Fibroblast of lung (primary cell): ENCODE measurements at regions not wholly inside any gene's neighbourhood (a gene's known extent, or its start where the extent isn't known, plus 50 kb on each side); places are given as distances from the start of the nearest gene placed in this dataset.

Source experiments
- DNase-seq, 2 donors: peaks; one replicate each; pipeline versions ENCODE4 v3.0.0 to v3.0.0-alpha.2; 2010; ENCODE audit warnings: low read depth in 2 of 2
- H2AFZ ChIP-seq: 2 replicates; pipeline ENCODE4 v1.5.1; 2012; ENCODE audit warnings: low read length, control low read depth, inconsistent platforms
- H3K27ac ChIP-seq: 2 replicates; pipeline ENCODE4 v1.5.1; 2011; ENCODE audit warnings: low read length, control low read depth; ENCODE audit not compliant: insufficient read depth
- H3K27me3 ChIP-seq: 2 replicates; pipeline ENCODE4 v1.5.1; 2011; ENCODE audit warnings: mild to moderate bottlenecking, low read length; ENCODE audit not compliant: control insufficient read depth, insufficient read depth
- H3K36me3 ChIP-seq: 2 replicates; pipeline ENCODE4 v1.5.1; 2011; ENCODE audit warnings: low read length; ENCODE audit not compliant: control insufficient read depth, insufficient read depth
- H3K4me1 ChIP-seq: 2 replicates; pipeline ENCODE4 v1.5.1; 2011; ENCODE audit warnings: low read length; ENCODE audit not compliant: control insufficient read depth, insufficient read depth; ENCODE audit errors: extremely low read depth
- H3K4me2 ChIP-seq: 2 replicates; pipeline ENCODE4 v1.5.1; 2011; ENCODE audit warnings: low read length, control low read depth; ENCODE audit not compliant: insufficient read depth; ENCODE audit errors: extremely low read depth
- H3K4me3 ChIP-seq, 4 experiments: fragments of 200-600 bp in 1 of 4; sonication (generic) in 1 of 4; replicated peaks in 1 of 4; 2 replicates each; pipeline ENCODE4 v1.5.1; 2011 to 2016; ENCODE audit warnings: low read length in 4 of 4, low read depth in 3 of 4, mild to moderate bottlenecking in 3 of 4, control low read depth in 2 of 4, inconsistent platforms in 1 of 4, mixed read lengths in 1 of 4; ENCODE audit not compliant: insufficient read depth in 1 of 4; ENCODE audit errors: control extremely low read depth in 1 of 4
- H3K79me2 ChIP-seq: 2 replicates; pipeline ENCODE4 v1.5.1; 2012; ENCODE audit warnings: mild to moderate bottlenecking, low read length, inconsistent platforms; ENCODE audit not compliant: control insufficient read depth, insufficient read depth
- H3K9ac ChIP-seq: 2 replicates; pipeline ENCODE4 v1.5.1; 2011; ENCODE audit warnings: mild to moderate bottlenecking, low read length, control low read depth; ENCODE audit not compliant: insufficient read depth
- H3K9me3 ChIP-seq: 2 replicates; pipeline ENCODE4 v1.5.1; 2012; ENCODE audit warnings: low read depth, low read length; ENCODE audit not compliant: control insufficient read depth, insufficient read depth
- H4K20me1 ChIP-seq: 2 replicates; pipeline ENCODE4 v1.5.1; 2011; ENCODE audit warnings: low read length; ENCODE audit not compliant: control insufficient read depth, insufficient read depth; ENCODE audit errors: extremely low read depth
- CTCF ChIP-seq, 2 donors: IDR thresholded peaks in 1 of 2; conservative IDR thresholded peaks in 1 of 2; 1 replicate in 1 of 2; 2 replicates in 1 of 2; pipeline ENCODE4 v1.5.1; 2011 to 2012; ENCODE audit warnings: low read length in 2 of 2, control low read depth in 1 of 2, inconsistent platforms in 1 of 2, low read depth in 1 of 2, mild to moderate bottlenecking in 1 of 2
- EZH2 ChIP-seq: IDR thresholded peaks from 2 replicates; pipeline ENCODE4 v1.5.1; 2012; ENCODE audit warnings: low read length, control low read depth, mild to moderate bottlenecking; ENCODE audit errors: missing control alignments

GRCh38 chr6:105487040-105487790 lies 84.3 kb upstream of the PREP start:
- Histone ChIP-seq H3K4me2 (no peak overlapping the region), H3K36me3 (no peaks in the 10 kb centered on the region), H4K20me1 (no peaks in the 10 kb centered on the region), H3K9me3 (no peaks in the 10 kb centered on the region), H3K27me3 (no peaks in the 10 kb centered on the region), H3K4me3 (no peak overlapping the region), H3K79me2 (no peaks in the 10 kb centered on the region), H3K4me1 (peaks cover 12% of the 10 kb centered on the region), H3K9ac (no peak overlapping the region), H3K27ac (no peak overlapping the region), H2AFZ (no peak overlapping the region)
- TF ChIP-seq EZH2 (no peak), CTCF (conservative IDR thresholded peaks at IDR 0.05 in 1 of 2, IDR thresholded peaks at IDR 0.05 in 1 of 2; ENCODE audit: low read depth in 1 of 2, low read length in 2 of 2) (no peak)
- no peak for DNase-seq

- H2AFZ ChIP-seq: no peak overlapping the region
- no peaks in the 10 kb centered on the region for H3K27me3 ChIP-seq
- H3K4me3 ChIP-seq: no peak overlapping the region
- H3K27ac ChIP-seq: no peak overlapping the region
- peaks cover 15% of the 10 kb centered on the region for H3K4me1 ChIP-seq
- no peaks in the 10 kb centered on the region for H3K36me3 ChIP-seq
- no peak overlapping the region for H3K9ac ChIP-seq
- TF ChIP-seq CTCF (conservative IDR thresholded peaks at IDR 0.05 in 1 of 2, IDR thresholded peaks at IDR 0.05 in 1 of 2; ENCODE audit: low read depth in 1 of 2, low read length in 2 of 2): no peak
- TF ChIP-seq EZH2: no peak
- no peak for DNase-seq
- no peaks in the 10 kb centered on the region for H4K20me1 ChIP-seq
- no peaks in the 10 kb centered on the region for H3K79me2 ChIP-seq
- no peaks in the 10 kb centered on the region for H3K9me3 ChIP-seq
- no peak overlapping the region for H3K4me2 ChIP-seq
Measured at GRCh38 chr6:105485456-105485855, 82.6 kb upstream of the PREP start.

GRCh38 chr6:105484238-105485161 lies 81.6 kb upstream of the PREP start:
- Histone ChIP-seq H3K4me3 (no peak overlapping the region), H3K27ac (no peak overlapping the region), H3K4me2 (no peak overlapping the region), H3K79me2 (no peaks in the 10 kb centered on the region), H3K4me1 (peaks cover 15% of the 10 kb centered on the region), H3K36me3 (no peaks in the 10 kb centered on the region), H2AFZ (no peak overlapping the region), H3K27me3 (no peaks in the 10 kb centered on the region), H4K20me1 (no peaks in the 10 kb centered on the region), H3K9me3 (no peaks in the 10 kb centered on the region), H3K9ac (no peak overlapping the region)
- peak; percentile 30 to 64 for DNase-seq
- TF ChIP-seq EZH2 (no peak), CTCF (conservative IDR thresholded peaks at IDR 0.05 in 1 of 2, IDR thresholded peaks at IDR 0.05 in 1 of 2; ENCODE audit: low read depth in 1 of 2, low read length in 2 of 2) (peak; percentile 68 to 80)
